Activated CD4-positive, alpha-beta T cell treated with anti-CD3 and anti-CD28 coated beads for 36 hours (primary cell): ENCODE measurements at regions not wholly inside any gene's neighbourhood (a gene's known extent, or its start where the extent isn't known, plus 50 kb on each side); places are given as distances from the start of the nearest gene placed in this dataset.

Source experiments
- ATAC-seq: fragments of 200-7000 bp; cut with Tn5 transposase; one replicate; pipeline ENCODE4 v1.10.0; 2021; ENCODE audit warnings: mild to moderate bottlenecking, moderate library complexity
- CTCF ChIA-PET: fragments of 350-600 bp; sonication (Branson Sonifier 250); formaldehyde crosslinking; loops from one replicate; lab custom pipeline; 2021; ENCODE audit warnings: antibody characterized with exemption; lab: Charles Lee
- POLR2A ChIA-PET: fragments of 350-600 bp; sonication (Branson Sonifier 250); formaldehyde crosslinking; loops from one replicate; lab custom pipeline; 2021; ENCODE audit warnings: antibody characterized with exemption, inconsistent platforms; lab: Charles Lee
- DNase-seq: peaks from one replicate; pipeline ENCODE4 v3.0.0-alpha.2; 2020
- H3K27ac Mint-ChIP-seq: one replicate; pipeline ENCODE4 v1.8.0; 2021; ENCODE audit warnings: mixed read lengths
- H3K27me3 Mint-ChIP-seq: one replicate; pipeline ENCODE4 v1.8.0; 2021; ENCODE audit warnings: mixed read lengths
- H3K36me3 Mint-ChIP-seq: one replicate; pipeline ENCODE4 v1.8.0; 2021; ENCODE audit warnings: low read depth, mixed read lengths
- H3K4me1 Mint-ChIP-seq: one replicate; pipeline ENCODE4 v1.8.0; 2021; ENCODE audit warnings: mixed read lengths
- H3K4me3 Mint-ChIP-seq: one replicate; pipeline ENCODE4 v1.8.0; 2021; ENCODE audit warnings: mild to moderate bottlenecking, moderate library complexity, mixed read lengths
- H3K9me3 Mint-ChIP-seq: one replicate; pipeline ENCODE4 v1.8.0; 2021; ENCODE audit warnings: low read depth, mixed read lengths
- intact Hi-C, 2 experiments: fragments of 100-400 bp; cut with DNase I in 1 of 2; cut with micrococcal nuclease in 1 of 2; formaldehyde crosslinking; loops; one replicate each; pipeline versions ENCODE4 v1.14.2 to v1.15.1; 2022 to 2024; cut with DNase I, micrococcal nuclease

GRCh38 chr5:173777674-173778073, 110.5 kb upstream of the CPEB4 start:
- ChIA-PET CTCF (no interaction called here), POLR2A (no interaction called here)
- ATAC-seq, result no peak
- Mint-ChIP-seq H3K36me3 (no peaks in the 10 kb centered on the region), H3K27me3 (no peaks in the 10 kb centered on the region), H3K27ac (no peak overlapping the region), H3K9me3 (no peaks in the 10 kb centered on the region), H3K4me3 (no peak overlapping the region), H3K4me1 (peaks cover 20% of the 10 kb centered on the region)
- no peak for DNase-seq
- intact Hi-C loops, result no loop called here

- no peaks in the 10 kb centered on the region for H3K9me3 Mint-ChIP-seq
- no peaks in the 10 kb centered on the region for H3K27me3 Mint-ChIP-seq
- H3K4me1 Mint-ChIP-seq, result peaks cover 23% of the 10 kb centered on the region
- no peak for ATAC-seq
- no peak overlapping the region for H3K4me3 Mint-ChIP-seq
- no peaks in the 10 kb centered on the region for H3K36me3 Mint-ChIP-seq
- DNase-seq, result no peak
- no peak overlapping the region for H3K27ac Mint-ChIP-seq
- POLR2A ChIA-PET, result no interaction called here
- intact Hi-C loops, result no loop called here
- CTCF ChIA-PET, result interaction anchor here (0.7 kb wide), 1 partner anchor 533 kb away, joined by 3 read pairs; no protein-coding TSS in a partner anchor
These were observed 109.9 kb upstream of the CPEB4 start for GRCh38 chr5:173778152-173778782.

GRCh38 chr5:173778784-173779304, 109.3 kb upstream of the CPEB4 start:
- Mint-ChIP-seq H3K4me3 (no peak overlapping the region), H3K4me1 (peaks cover 23% of the 10 kb centered on the region), H3K27me3 (no peaks in the 10 kb centered on the region), H3K36me3 (no peaks in the 10 kb centered on the region), H3K9me3 (no peaks in the 10 kb centered on the region), H3K27ac (peak overlapping the region; percentile 17)
- DNase-seq (no peak), ATAC-seq (no peak)
- intact Hi-C loops, result no loop called here
- ChIA-PET POLR2A (no interaction called here), CTCF (interaction anchor here (0.7 kb wide), 1 partner anchor 533 kb away, joined by 3 read pairs; no protein-coding TSS in a partner anchor)

GRCh38 chr5:173780235-173781234, 107.6 kb upstream of the CPEB4 start:
- H3K36me3 Mint-ChIP-seq, result no peaks in the 10 kb centered on the region
- H3K4me1 Mint-ChIP-seq, result peaks cover 23% of the 10 kb centered on the region
- H3K9me3 Mint-ChIP-seq, result no peaks in the 10 kb centered on the region
- POLR2A ChIA-PET, result no interaction called here
- H3K4me3 Mint-ChIP-seq, result no peak overlapping the region
- CTCF ChIA-PET, result interaction anchor here (0.6 to 0.7 kb wide), 2 partner anchors 123 to 956 kb away, joined by 3 to 4 read pairs; no protein-coding TSS in a partner anchor
- no peak for ATAC-seq
- DNase-seq, result no peak
- no peak overlapping the region for H3K27ac Mint-ChIP-seq
- intact Hi-C loops, result loop anchor here (5.0 to 10.0 kb wide), 2 partner anchors 163 to 194 kb away; partner anchors contain the start of gene BOD1 (in 1 of the 2)
- no peaks in the 10 kb centered on the region for H3K27me3 Mint-ChIP-seq

DNA sequence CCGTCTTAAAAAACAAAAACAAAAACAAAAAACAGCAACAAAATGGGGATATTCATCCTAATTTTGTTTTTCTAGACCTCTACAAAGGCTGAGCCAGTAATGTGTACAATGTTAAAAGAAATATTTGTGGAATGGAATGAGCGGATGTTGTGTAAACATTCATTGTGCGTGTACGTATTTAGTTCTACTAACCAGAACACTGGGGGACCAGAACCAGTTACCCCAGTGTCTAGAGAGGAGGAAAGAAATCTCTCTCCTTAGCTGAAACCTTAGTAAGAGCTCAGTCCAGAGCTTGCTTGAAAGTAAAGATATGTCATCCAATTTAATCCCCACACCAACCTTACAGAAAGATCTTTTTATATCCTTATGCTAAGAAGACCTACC, 106.7 kb upstream of the CPEB4 start:
- H3K36me3 Mint-ChIP-seq, result no peaks in the 10 kb centered on the region
- POLR2A ChIA-PET, result no interaction called here
- H3K9me3 Mint-ChIP-seq, result no peaks in the 10 kb centered on the region
- CTCF ChIA-PET, result no interaction called here
- no peak overlapping the region for H3K4me3 Mint-ChIP-seq
- intact Hi-C loops, result loop anchor here (5.0 to 10.0 kb wide), 2 partner anchors 164 to 193 kb away; partner anchors contain the start of gene BOD1 (in 1 of the 2)
- no peaks in the 10 kb centered on the region for H3K27me3 Mint-ChIP-seq
- DNase-seq, result no peak
- ATAC-seq, result no peak
- H3K4me1 Mint-ChIP-seq, result peaks cover 23% of the 10 kb centered on the region
- H3K27ac Mint-ChIP-seq, result peak overlapping the region; percentile 89

DNA sequence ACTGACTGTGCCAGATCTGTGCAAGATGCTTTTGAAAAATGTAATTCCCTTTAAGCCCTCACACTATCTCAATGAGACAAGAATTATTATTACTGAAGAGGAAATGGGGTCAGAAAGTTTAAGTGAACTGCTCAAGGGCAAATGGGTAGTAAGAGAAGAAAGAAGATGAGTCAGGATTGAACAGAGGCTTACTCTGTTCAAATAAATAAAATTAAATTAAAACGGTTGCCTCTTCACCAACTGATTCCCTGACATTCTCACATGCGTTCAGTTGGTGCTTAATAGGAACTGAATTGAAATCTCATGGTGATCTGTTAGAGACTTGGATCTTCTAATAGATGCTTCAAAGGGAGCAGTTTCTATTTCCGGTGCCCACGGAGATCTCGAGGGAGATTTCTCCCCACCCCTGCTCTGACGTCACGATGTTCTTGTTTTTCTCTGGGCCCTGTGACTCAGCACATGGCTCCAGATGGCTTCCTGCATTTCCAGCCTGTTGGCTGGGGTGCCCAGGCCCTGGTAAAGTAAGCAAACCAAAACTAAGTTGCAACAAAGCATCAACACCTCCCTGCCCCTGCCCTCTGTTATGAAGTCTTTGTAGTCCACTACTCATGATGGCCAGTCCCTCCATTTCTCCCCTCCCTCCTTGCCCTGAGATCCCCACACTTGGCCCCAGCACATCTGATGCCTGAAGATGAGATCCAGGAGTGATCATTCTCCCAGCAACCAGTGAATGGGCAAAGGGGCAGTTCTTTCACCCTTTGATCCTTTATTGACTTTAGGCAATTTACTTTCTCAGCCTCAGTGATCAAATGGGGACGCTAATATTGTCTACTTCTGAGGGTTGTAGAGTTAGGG, 106.1 kb upstream of the CPEB4 start:
- intact Hi-C loops, result loop anchor here (2.0 to 10.0 kb wide), 3 partner anchors 105 to 193 kb away; partner anchors contain the start of gene BOD1 (in 1 of the 2)
- H3K27ac Mint-ChIP-seq, result peak overlapping the region; percentile 89
- H3K36me3 Mint-ChIP-seq, result no peaks in the 10 kb centered on the region
- peak overlapping the region; percentile 22 for H3K4me3 Mint-ChIP-seq
- H3K27me3 Mint-ChIP-seq, result no peaks in the 10 kb centered on the region
- H3K4me1 Mint-ChIP-seq, result peaks cover 29% of the 10 kb centered on the region
- H3K9me3 Mint-ChIP-seq, result no peaks in the 10 kb centered on the region
- ChIA-PET POLR2A (no interaction called here), CTCF (no interaction called here)
- peak; percentile 70 for ATAC-seq
- peak; percentile 74 for DNase-seq

DNA sequence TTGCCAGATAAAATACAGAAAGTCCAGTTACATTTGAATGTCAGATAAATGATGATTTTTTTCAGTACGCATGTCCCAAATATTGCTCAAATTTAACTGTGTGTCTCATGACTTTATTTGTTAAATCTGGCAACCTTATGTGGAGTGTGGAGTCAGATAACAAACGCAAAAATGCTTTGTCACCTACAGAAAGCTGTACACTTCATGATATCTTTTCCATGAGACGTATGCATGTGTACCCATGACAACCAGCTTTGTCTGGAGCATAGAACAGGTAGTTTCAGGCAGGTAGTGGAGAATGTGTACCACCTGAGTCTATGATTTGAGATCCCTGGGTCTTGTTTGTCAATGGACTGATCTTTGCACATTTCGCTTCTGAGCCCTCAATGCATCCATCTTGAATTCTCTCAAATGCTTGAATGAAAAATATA, 105.5 kb upstream of the CPEB4 start:
- H3K4me3 Mint-ChIP-seq, result no peak overlapping the region
- no peak for DNase-seq
- H3K27ac Mint-ChIP-seq, result peak overlapping the region; percentile 89
- H3K4me1 Mint-ChIP-seq, result peaks cover 29% of the 10 kb centered on the region
- intact Hi-C loops, result loop anchor here (2.0 to 10.0 kb wide), 3 partner anchors 104 to 192 kb away; partner anchors contain the start of gene BOD1 (in 1 of the 2)
- no peak for ATAC-seq
- H3K36me3 Mint-ChIP-seq, result no peaks in the 10 kb centered on the region
- no peaks in the 10 kb centered on the region for H3K27me3 Mint-ChIP-seq
- ChIA-PET CTCF (no interaction called here), POLR2A (no interaction called here)
- no peaks in the 10 kb centered on the region for H3K9me3 Mint-ChIP-seq

DNA sequence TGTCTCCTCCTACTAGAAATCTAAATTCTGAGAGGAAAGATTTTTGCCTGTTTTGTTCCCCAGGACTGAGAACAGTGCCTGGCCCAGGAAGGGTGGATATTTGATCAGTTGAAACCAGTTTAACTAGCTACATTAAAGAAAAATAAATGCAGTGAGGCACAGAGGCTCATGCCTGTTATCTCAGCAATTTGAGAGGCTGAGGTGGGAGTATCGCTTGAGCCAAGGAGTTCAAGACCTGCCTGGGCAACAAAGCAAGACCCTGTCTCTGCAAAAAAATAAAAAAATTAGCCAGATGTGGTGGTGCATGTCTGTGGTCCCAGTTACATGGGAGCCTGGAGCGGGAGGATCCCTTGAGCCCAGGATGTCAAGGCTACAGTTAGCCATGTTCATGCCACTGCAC, 104.8 kb upstream of the CPEB4 start:
- Mint-ChIP-seq H3K4me3 (no peak overlapping the region), H3K4me1 (peaks cover 26% of the 10 kb centered on the region), H3K36me3 (no peaks in the 10 kb centered on the region), H3K9me3 (no peaks in the 10 kb centered on the region), H3K27ac (no peak overlapping the region), H3K27me3 (no peaks in the 10 kb centered on the region)
- intact Hi-C loops, result loop anchor here (2.0 to 10.0 kb wide), 3 partner anchors 103 to 191 kb away; partner anchors contain the start of gene BOD1 (in 1 of the 2)
- POLR2A ChIA-PET, result no interaction called here
- DNase-seq (no peak), ATAC-seq (no peak)
- CTCF ChIA-PET, result no interaction called here

- POLR2A ChIA-PET, result no interaction called here
These were observed 102.7 kb upstream of the CPEB4 start for GRCh38 chr5:173785400-173785799.

GRCh38 chr5:173785866-173786265, 102.3 kb upstream of the CPEB4 start:
- intact Hi-C loops, result loop anchor here in 1 of 2 experiments (10.0 kb wide), 1 partner anchor 189 kb away; no protein-coding TSS in a partner anchor
- no peak overlapping the region for H3K4me3 Mint-ChIP-seq
- DNase-seq (no peak), ATAC-seq (no peak)
- no peaks in the 10 kb centered on the region for H3K27me3 Mint-ChIP-seq
- POLR2A ChIA-PET, result interaction anchor here (0.5 kb wide), 1 partner anchor 294 kb away, joined by 3 read pairs; no protein-coding TSS in a partner anchor
- H3K4me1 Mint-ChIP-seq, result peaks cover 27% of the 10 kb centered on the region
- H3K36me3 Mint-ChIP-seq, result no peaks in the 10 kb centered on the region
- H3K9me3 Mint-ChIP-seq, result no peaks in the 10 kb centered on the region
- CTCF ChIA-PET, result interaction anchor here (1.0 kb wide), 1 partner anchor 103 kb away, joined by 3 read pairs; no protein-coding TSS in a partner anchor
- no peak overlapping the region for H3K27ac Mint-ChIP-seq

More at GRCh38 chr5:173785400-173785799, 102.7 kb upstream of the CPEB4 start:
- H3K27me3 Mint-ChIP-seq, result no peaks in the 10 kb centered on the region
- H3K9me3 Mint-ChIP-seq, result no peaks in the 10 kb centered on the region
- CTCF ChIA-PET, result interaction anchor here (1.0 kb wide), 1 partner anchor 104 kb away, joined by 3 read pairs; no protein-coding TSS in a partner anchor
- intact Hi-C loops, result loop anchor here in 1 of 2 experiments (10.0 kb wide), 1 partner anchor 189 kb away; no protein-coding TSS in a partner anchor
- no peak overlapping the region for H3K27ac Mint-ChIP-seq
- ATAC-seq, result no peak
- peaks cover 27% of the 10 kb centered on the region for H3K4me1 Mint-ChIP-seq
- DNase-seq, result no peak
- no peaks in the 10 kb centered on the region for H3K36me3 Mint-ChIP-seq
- no peak overlapping the region for H3K4me3 Mint-ChIP-seq
